Stimulated activated naive CD8-positive, alpha-beta T cell treated with anti-CD3 and anti-CD28 coated beads, Interleukin-15, amount 100 ng/mL, for 72 hours (primary cell): ENCODE measurements at regions not wholly inside any gene's neighbourhood (a gene's known extent, or its start where the extent isn't known, plus 50 kb on each side); places are given as distances from the start of the nearest gene placed in this dataset.
A peak's percentile ranks its signal among the peaks of the same experiment; 100 is the strongest.
"Not testable (repeated sequence)": the region's sequence is repeated elsewhere in the genome, so short reads cannot be mapped to it uniquely, and the experiment has no call there.

Experiments
- ATAC-seq: fragments of 150-1000 bp; cut with Tn5 transposase; 2 replicates; pipeline ENCODE4 v1.10.0; 2021; ENCODE audit warnings: mild to moderate bottlenecking, moderate library complexity
- DNase-seq, 2 donors: peaks; one replicate each; pipeline ENCODE4 v3.0.0; 2021 to 2022
- H3K27ac Mint-ChIP-seq, 2 donors: one replicate each; pipeline ENCODE4 v1.8.0; 2022; ENCODE audit warnings: mild to moderate bottlenecking in 2 of 2, mixed read lengths in 2 of 2, moderate library complexity in 2 of 2
- H3K27me3 Mint-ChIP-seq: one replicate; pipeline ENCODE4 v1.8.0; 2022; ENCODE audit warnings: mixed read lengths
- H3K4me1 Mint-ChIP-seq: one replicate; pipeline ENCODE4 v1.8.0; 2022; ENCODE audit warnings: mild to moderate bottlenecking, mixed read lengths
- H3K4me3 Mint-ChIP-seq, 2 donors: one replicate each; pipeline ENCODE4 v1.8.0; 2022; ENCODE audit warnings: mild to moderate bottlenecking in 2 of 2, mixed read lengths in 2 of 2, moderate library complexity in 1 of 2
- H3K9me3 Mint-ChIP-seq, 2 donors: one replicate each; pipeline ENCODE4 v1.8.0; 2022; ENCODE audit warnings: mixed read lengths in 2 of 2

DNA sequence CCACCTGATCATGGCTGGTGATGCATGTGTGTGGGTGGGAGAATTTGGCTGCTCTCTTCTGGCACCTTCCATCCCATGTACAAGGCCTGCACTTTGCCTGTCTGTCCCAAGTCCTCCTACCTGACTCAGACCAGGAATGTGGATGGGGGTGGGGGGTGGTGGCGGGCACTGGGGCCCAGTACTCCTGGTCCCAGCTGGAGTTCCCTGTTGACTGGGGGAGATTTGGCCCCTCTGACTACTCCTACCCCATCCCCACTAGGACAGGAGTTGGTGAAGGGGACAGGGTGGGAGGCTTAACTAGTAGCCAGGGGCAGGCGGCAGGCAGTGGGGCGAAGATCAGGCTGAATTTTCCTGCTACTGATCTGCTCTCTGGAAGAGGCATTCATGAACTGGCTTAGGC, 126.6 kb downstream of the POTEH start:
- not testable (repeated sequence) for DNase-seq, H3K4me3 Mint-ChIP-seq, H3K27ac Mint-ChIP-seq, H3K9me3 Mint-ChIP-seq, H3K4me1 Mint-ChIP-seq, H3K27me3 Mint-ChIP-seq
- peak; percentile 47 for ATAC-seq

DNA sequence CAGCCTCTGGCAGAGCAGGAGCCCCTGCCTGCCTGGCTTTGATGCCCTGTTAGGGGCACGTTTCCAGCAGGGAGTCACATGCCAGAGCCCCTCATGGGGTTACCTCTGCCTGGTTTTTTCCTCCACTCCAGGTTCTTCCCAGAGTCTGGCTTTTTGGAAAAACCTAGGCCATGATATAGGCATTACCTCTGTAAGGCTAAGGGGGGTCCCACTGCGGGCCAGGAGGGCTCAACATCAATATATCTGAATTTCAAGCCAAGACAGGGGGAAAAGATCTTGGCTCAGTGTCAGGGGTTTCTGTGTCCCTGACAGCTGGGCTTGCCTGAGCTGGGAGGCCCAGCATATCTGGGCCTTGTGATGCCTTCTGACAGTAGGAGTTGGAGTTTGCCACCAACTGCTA, 127.4 kb downstream of the POTEH start:
- ATAC-seq, DNase-seq, H3K27me3 Mint-ChIP-seq, H3K27ac Mint-ChIP-seq, H3K4me1 Mint-ChIP-seq, H3K4me3 Mint-ChIP-seq, H3K9me3 Mint-ChIP-seq: not testable (repeated sequence)

GRCh38 chr22:15819886-15820285, 130.1 kb downstream of the POTEH start:
- not testable (repeated sequence) for H3K9me3 Mint-ChIP-seq, H3K4me1 Mint-ChIP-seq, ATAC-seq, H3K27me3 Mint-ChIP-seq, H3K27ac Mint-ChIP-seq, H3K4me3 Mint-ChIP-seq, DNase-seq

DNA sequence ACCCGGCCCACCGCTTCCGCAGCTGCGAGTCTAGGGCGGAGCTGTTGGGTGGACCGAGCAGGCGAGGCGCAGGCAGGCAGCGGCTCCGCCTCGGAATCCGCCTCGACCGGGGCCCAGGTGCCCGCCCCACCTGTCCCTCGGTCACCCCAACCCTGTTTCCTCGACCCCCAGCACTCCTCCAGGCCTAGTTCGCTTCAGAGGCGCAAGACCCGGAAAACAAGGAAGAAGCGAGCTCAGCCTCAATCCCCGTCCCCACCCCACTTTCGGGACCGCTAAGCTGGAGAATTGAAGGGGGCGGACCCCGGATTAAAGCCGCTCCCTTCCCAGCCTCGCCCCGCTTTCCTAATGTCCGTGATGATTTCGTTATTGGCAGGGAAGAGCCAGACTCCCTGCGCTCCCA, 131.3 kb downstream of the POTEH start:
- not testable (repeated sequence) for H3K4me1 Mint-ChIP-seq, H3K9me3 Mint-ChIP-seq, ATAC-seq, H3K27ac Mint-ChIP-seq, DNase-seq, H3K27me3 Mint-ChIP-seq, H3K4me3 Mint-ChIP-seq

DNA sequence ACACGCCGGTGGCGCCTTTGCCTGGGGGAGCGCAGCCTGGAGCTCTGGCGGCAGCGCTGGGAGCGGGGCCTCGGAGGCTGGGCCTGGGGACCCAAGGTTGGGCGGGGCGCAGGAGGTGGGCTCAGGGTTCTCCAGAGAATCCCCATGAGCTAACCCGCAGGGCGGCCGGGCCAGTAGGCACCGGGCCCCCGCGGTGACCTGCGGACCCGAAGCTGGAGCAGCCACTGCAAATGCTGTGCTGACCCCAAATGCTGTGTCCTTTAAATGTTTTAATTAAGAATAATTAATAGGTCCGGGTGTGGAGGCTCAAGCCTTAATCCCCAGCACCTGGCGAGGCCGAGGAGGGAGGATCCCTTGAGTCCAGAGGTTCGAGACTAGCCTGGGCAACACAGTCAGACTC, 132.2 kb downstream of the POTEH start:
- H3K4me3 Mint-ChIP-seq, H3K9me3 Mint-ChIP-seq, DNase-seq, ATAC-seq, H3K27me3 Mint-ChIP-seq, H3K4me1 Mint-ChIP-seq, H3K27ac Mint-ChIP-seq: not testable (repeated sequence)

DNA sequence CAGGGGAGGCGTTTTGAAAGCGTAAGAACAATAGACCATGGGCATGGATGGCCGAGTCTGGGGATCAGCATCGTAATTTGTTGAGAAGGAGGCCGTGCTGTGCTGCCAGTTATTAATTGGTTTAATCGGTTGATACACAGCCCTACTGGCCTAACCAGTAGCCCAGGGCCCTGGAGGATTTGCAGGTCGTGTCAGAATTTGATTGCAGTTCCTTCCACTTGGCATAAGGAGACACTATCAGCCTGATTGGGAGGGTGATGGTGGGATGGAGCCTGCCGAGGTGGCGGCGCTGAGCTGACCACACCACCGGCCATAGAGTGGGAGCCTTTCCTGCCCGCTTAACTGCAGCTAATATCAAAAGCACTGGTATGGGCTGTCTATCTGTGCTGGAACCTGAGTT, 133.4 kb downstream of the POTEH start:
- H3K9me3 Mint-ChIP-seq, H3K4me1 Mint-ChIP-seq, H3K4me3 Mint-ChIP-seq, ATAC-seq, H3K27me3 Mint-ChIP-seq, DNase-seq, H3K27ac Mint-ChIP-seq: not testable (repeated sequence)

DNA sequence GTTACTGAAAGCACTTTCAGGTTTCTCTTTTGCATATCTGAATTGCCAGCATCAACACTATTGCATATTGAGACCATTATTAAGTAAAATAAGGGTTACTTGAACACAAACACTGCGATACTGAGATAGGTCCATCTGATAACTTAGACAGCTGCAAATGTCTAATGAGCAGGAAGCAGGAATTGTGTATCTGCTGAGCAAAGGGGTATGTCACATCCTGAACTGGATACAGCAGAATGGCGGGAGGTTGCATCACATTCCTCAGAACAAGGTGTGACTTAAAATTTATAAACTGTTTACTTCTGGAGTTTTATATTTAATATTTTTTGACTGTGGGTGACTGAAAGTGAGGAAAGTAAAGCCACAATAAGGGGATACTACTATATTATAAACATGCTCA, 142.4 kb downstream of the POTEH start:
- H3K9me3 Mint-ChIP-seq, H3K4me1 Mint-ChIP-seq, ATAC-seq, H3K4me3 Mint-ChIP-seq, DNase-seq, H3K27me3 Mint-ChIP-seq, H3K27ac Mint-ChIP-seq: not testable (repeated sequence)

GRCh38 chr22:15835729-15836128, 145.9 kb downstream of the POTEH start:
- H3K4me1 Mint-ChIP-seq, H3K27me3 Mint-ChIP-seq, H3K9me3 Mint-ChIP-seq, H3K4me3 Mint-ChIP-seq, H3K27ac Mint-ChIP-seq, DNase-seq, ATAC-seq: not testable (repeated sequence)

- DNase-seq, H3K4me3 Mint-ChIP-seq, H3K4me1 Mint-ChIP-seq, H3K27me3 Mint-ChIP-seq, H3K9me3 Mint-ChIP-seq, H3K27ac Mint-ChIP-seq: not testable (repeated sequence)
- ATAC-seq: peak; percentile 57
Measured at GRCh38 chr22:15849772-15850171, 159.9 kb downstream of the POTEH start.

DNA sequence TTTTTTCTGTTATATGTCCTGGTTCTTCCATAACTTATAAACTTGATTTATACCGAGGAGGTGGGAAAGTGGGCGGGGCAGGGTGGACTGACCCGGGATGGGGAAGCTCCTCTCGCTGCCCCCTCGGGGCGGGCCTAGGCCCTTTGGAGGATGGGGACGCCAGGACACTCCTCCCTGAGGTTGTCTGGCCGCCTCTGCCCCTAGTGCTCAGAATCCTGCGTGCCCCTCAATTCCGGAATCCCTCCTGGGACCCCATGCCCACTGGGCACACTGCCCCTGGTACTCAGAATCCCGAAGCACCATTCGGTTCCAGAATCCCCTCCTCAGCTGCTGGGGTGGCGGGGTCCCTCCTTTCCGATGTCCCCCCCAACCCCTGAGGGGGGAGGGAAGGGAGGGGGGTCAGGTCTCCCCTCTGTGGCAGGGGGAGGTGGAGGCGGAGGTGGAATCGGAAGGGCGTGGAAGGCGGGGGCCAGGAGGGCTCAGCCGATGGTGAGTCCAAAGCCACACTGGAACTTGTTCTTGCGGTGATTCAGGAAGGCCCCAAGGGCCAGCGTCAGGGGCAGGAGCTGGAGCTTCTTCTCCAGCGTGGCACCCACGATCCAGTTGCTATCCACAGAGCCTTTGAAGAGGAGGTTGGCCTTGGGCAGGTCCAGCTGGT, 164.0 kb downstream of the POTEH start:
- not testable (repeated sequence) for H3K9me3 Mint-ChIP-seq, H3K4me3 Mint-ChIP-seq, H3K27me3 Mint-ChIP-seq, H3K4me1 Mint-ChIP-seq, H3K27ac Mint-ChIP-seq, DNase-seq
- ATAC-seq: peak; percentile 59

DNA sequence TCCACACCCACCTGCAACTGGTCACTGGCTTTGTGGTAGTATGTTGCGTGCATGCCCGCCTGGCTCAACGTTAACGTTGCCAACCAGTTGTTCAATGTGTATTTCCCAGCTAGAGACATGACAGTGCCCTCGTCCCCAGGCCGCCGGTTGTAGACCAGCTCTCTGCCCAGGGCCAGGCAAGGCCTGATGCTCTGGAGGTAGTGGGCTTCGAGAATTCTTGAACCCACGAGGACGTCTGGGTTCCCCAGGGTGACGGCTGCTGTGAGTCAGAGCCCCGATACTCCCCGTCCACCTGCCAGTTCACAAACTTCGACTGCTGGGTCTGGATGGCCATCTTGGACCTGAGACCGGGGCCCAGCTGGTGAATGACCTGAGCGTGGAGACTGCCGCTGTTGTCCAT, 164.6 kb downstream of the POTEH start:
- peak; percentile 41 for ATAC-seq
- not testable (repeated sequence) for H3K27ac Mint-ChIP-seq, H3K4me1 Mint-ChIP-seq, H3K4me3 Mint-ChIP-seq, H3K9me3 Mint-ChIP-seq, H3K27me3 Mint-ChIP-seq
- DNase-seq: peak in 1 of 2 donors; percentile 10

GRCh38 chr22:15854978-15855377, 165.2 kb downstream of the POTEH start:
- not testable (repeated sequence) for DNase-seq, H3K4me1 Mint-ChIP-seq, H3K4me3 Mint-ChIP-seq, H3K27me3 Mint-ChIP-seq, H3K27ac Mint-ChIP-seq, H3K9me3 Mint-ChIP-seq
- peak; percentile 37 for ATAC-seq

GRCh38 chr22:15880926-15881325, 191.1 kb downstream of the POTEH start:
- H3K27ac Mint-ChIP-seq, H3K9me3 Mint-ChIP-seq, ATAC-seq, H3K4me3 Mint-ChIP-seq, DNase-seq, H3K27me3 Mint-ChIP-seq, H3K4me1 Mint-ChIP-seq: not testable (repeated sequence)

DNA sequence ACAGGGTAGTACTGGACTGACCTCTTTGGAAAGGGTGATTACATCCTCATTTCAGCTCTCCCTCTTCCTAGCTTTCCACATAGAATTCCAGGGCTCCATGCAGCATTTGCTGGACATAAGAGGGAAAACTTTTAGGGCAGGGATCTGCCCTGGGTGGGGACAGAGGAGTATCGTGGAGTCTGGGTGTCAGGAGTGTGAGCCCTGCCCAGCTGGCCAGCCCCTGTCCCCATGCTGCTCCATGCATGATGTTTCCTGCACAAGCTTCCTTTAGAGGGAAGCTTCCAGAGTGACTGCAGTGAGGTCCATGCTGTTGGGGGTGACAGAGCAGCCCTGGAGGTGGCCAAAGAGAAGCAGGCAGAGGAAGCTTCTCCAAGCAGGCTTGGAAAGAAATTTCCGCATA, 214.5 kb downstream of the POTEH start:
- not testable (repeated sequence) for ATAC-seq, H3K27ac Mint-ChIP-seq, H3K9me3 Mint-ChIP-seq, DNase-seq, H3K4me1 Mint-ChIP-seq, H3K27me3 Mint-ChIP-seq, H3K4me3 Mint-ChIP-seq

GRCh38 chr22:15911704-15912103, 221.9 kb downstream of the POTEH start:
- not testable (repeated sequence) for DNase-seq, H3K27me3 Mint-ChIP-seq, ATAC-seq, H3K9me3 Mint-ChIP-seq, H3K4me3 Mint-ChIP-seq, H3K4me1 Mint-ChIP-seq
- H3K27ac Mint-ChIP-seq: peak overlapping the region in 1 of 2 donors; percentile 59

GRCh38 chr22:15919120-15919519, 229.3 kb downstream of the POTEH start:
- H3K27ac Mint-ChIP-seq, DNase-seq, H3K9me3 Mint-ChIP-seq, H3K4me3 Mint-ChIP-seq, H3K27me3 Mint-ChIP-seq, ATAC-seq, H3K4me1 Mint-ChIP-seq: not testable (repeated sequence)

DNA sequence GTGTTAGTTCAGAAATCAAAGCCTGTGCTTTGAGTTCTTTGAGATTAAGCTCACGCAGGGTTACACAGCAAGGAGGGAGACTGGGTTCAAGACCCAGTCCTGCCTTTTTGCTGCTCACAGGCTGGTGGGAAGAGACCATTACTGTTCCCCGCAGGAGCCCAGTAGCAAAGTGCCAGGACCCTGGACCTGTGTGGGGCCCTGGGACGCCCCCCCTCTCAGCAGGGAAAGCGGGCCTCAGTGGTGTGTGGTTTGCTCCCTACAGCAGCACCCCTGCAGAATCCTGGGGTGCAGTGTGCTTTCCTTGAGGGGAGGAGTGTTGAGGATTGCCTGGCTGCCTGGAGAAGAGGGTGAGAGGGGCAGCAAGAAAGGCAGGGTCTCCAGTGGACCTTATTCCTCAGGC, 231.1 kb downstream of the POTEH start:
- not testable (repeated sequence) for H3K27ac Mint-ChIP-seq, H3K9me3 Mint-ChIP-seq, H3K4me3 Mint-ChIP-seq, ATAC-seq, H3K4me1 Mint-ChIP-seq, DNase-seq, H3K27me3 Mint-ChIP-seq
